OCI-LY7 (cell line): ENCODE measurements at regions not wholly inside any gene's neighbourhood (a gene's known extent, or its start where the extent isn't known, plus 50 kb on each side); places are given as distances from the start of the nearest gene placed in this dataset.

Source experiments
- EZH2phosphoT487 ChIP-seq: fragments of 200-600 bp; sonication (generic); IDR thresholded peaks from 2 replicates; pipeline ENCODE4 v1.6.1; 2018; ENCODE audit warnings: low read depth, borderline replicate concordance, mild to moderate bottlenecking, mixed run types, antibody characterized with exemption, low read length, moderate library complexity, mixed read lengths
- TF ChIP-seq, protein P1 (sequence below): fragments of 200-600 bp; sonication (generic); conservative IDR thresholded peaks from 2 replicates; pipeline ENCODE4 v1.5.1; 2014; ENCODE audit warnings: mild to moderate bottlenecking, antibody characterized with exemption, low read length, moderate library complexity, mixed read lengths

DNA sequence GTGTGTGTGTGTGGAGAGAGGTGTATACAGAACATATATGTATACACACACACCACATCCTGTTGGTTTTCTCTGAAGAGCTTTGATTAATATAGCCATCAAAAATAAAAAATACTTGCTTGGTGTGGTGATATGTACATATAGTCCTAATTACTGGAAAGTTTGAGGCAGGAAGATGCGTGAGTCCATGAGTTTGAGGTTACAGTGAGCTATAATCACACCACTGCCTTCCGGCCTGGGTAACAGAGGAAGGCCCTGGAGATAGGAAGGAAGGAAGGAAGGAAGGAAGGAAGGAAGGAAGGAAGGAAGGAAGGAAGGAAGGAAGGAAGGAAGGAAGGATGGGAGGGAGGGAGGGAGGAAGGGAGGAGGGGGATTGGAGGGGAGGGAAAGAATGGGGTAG is 360.4 kb upstream of the CPEB2 start:
- TF ChIP-seq, protein P1, sequence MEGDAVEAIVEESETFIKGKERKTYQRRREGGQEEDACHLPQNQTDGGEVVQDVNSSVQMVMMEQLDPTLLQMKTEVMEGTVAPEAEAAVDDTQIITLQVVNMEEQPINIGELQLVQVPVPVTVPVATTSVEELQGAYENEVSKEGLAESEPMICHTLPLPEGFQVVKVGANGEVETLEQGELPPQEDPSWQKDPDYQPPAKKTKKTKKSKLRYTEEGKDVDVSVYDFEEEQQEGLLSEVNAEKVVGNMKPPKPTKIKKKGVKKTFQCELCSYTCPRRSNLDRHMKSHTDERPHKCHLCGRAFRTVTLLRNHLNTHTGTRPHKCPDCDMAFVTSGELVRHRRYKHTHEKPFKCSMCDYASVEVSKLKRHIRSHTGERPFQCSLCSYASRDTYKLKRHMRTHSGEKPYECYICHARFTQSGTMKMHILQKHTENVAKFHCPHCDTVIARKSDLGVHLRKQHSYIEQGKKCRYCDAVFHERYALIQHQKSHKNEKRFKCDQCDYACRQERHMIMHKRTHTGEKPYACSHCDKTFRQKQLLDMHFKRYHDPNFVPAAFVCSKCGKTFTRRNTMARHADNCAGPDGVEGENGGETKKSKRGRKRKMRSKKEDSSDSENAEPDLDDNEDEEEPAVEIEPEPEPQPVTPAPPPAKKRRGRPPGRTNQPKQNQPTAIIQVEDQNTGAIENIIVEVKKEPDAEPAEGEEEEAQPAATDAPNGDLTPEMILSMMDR = no peak
- no peak for TF ChIP-seq EZH2phosphoT487
